Vagina (tissue), 2 donors: ENCODE measurements at regions not wholly inside any gene's neighbourhood (a gene's known extent, or its start where the extent isn't known, plus 50 kb on each side); places are given as distances from the start of the nearest gene placed in this dataset.

Source experiments
- CTCF ChIP-seq, 3 experiments: fragments of 450-650 bp in 2 of 3; fragments of 200-600 bp in 1 of 3; sonication (generic) in 1 of 3; IDR thresholded peaks; one replicate each; pipeline ENCODE4 v1.5.1; 2017 to 2019; ENCODE audit warnings: antibody characterized with exemption in 3 of 3, mild to moderate bottlenecking in 2 of 3, moderate library complexity in 2 of 3
- POLR2A ChIP-seq, 2 donors: fragments of 450-650 bp; IDR thresholded peaks; one replicate each; pipeline ENCODE4 v1.6.1; 2017; ENCODE audit warnings: antibody characterized with exemption in 2 of 2, mild to moderate bottlenecking in 2 of 2, moderate library complexity in 2 of 2

- TF ChIP-seq CTCF (IDR thresholded peaks at IDR 0.05) (no peak), POLR2A (IDR thresholded peaks at IDR 0.05) (no peak)
Observed at GRCh38 chr11:39149214-39149613, 2310.2 kb downstream of the LRRC4C start.
